RKO (cell line): ENCODE measurements at regions not wholly inside any gene's neighbourhood (a gene's known extent, or its start where the extent isn't known, plus 50 kb on each side); places are given as distances from the start of the nearest gene placed in this dataset.
"Not testable (repeated sequence)": the region's sequence is repeated elsewhere in the genome, so short reads cannot be mapped to it uniquely, and the experiment has no call there.

Source experiments
- DNase-seq: peaks from one replicate; pipeline ENCODE4 v3.0.0-alpha.2; 2016; ENCODE audit warnings: low spot score

DNA sequence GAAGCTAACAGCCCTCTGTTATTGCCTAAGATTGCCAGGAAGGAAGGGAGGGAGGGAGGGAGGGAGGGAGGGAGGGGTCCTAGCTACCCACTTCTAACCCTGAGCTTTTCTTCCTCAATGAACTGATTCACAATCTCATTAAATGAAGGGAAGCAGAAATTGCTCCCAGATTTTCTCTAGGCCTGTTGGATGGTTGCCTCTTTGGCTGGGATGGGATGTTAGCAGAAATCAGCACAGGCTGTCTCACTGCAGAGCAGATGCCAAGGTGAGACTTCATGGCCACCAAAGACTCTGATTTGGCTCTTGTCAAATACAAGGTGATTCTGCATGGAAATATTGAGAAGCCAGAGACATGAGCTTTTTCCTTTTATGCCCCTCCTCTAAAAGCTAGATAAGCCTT, 578.6 kb downstream of the ACTL7B start:
- DNase-seq, result no peak

DNA sequence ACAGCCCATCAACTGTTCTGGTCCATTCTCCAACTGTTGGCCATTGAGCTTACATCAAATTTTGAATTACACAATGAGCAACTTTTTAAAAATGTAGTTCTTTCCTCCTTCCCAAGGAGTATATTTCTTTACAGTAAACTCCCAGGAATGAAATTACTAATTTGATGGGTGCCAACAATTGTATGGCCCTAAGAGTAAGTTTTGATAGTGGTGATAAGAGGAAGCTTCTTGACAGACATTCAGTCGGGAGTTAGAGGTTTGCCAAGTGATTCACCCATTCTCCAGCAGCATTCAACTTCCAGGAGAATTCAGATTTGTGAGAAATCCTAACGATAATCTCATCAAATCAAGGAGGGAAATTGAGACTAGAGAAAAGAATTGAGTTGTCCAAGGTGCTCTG, 579.9 kb downstream of the ACTL7B start:
- DNase-seq, result no peak

DNA sequence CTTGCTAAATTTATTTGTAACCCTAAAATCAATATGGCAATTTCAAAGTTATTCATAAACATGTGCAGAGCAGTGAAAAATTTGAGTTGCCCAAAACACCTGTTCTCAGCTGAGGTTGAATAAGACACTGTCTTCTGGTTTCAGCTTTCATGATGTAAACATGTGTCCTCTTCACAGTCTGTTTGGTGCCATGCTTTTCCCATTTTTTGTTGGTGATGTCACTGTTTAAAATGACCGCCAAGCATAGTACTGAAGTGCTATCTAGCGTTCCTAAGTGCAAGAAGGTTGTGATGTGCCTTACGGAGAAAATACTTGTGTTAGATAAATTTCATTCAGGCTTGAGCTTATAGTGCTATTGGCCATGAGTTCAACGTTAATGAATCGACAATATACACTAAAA, 580.8 kb downstream of the ACTL7B start:
- DNase-seq, result no peak

DNA sequence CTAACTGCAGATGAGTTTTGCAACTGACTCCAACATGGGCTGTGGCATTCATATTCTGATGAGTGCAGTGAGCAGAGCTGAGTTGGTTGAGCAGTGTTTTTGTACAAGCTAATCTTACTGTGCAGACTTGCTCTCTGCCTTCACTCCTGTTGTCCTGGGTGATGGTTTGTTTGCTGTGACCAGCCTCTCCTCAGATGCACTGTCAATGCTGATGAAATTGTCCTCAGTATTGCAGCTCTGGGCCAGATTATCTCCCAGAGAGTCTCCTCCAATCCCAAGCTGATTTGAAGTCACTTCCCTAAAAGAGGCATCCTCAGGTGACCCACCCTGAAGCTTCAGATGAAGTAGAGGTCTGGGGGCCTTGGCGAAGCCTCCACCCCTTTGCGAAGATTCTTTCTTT, 581.8 kb downstream of the ACTL7B start:
- DNase-seq, result no peak

DNA sequence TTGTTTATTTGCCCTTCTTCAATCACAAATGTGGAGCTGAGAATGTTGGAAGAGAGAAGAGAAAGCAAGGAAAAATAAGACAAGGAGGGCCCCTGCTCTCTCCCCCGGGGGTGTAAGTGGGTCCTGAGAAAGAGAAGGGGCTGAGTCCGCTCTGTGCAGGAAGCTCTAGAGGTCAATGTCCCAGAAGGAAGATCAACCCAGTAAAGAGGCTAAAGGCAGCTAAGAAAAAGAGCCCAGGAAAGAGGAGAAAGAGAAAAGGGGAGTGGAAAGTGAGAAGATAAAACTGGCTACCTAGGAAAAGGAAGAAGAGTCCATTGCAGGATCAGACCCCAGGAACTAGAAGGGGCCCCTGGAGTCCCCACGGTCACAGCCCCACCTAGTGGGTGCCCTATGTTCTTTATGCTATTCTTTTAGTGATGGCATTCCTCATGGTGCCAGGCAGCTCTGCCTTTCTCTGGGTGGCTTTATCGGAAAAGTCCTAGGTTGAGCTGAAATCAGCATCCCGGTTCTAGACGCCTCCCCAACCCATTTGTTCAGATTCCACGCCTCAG, 583.4 kb downstream of the ACTL7B start:
- peak; percentile 21 for DNase-seq

DNA sequence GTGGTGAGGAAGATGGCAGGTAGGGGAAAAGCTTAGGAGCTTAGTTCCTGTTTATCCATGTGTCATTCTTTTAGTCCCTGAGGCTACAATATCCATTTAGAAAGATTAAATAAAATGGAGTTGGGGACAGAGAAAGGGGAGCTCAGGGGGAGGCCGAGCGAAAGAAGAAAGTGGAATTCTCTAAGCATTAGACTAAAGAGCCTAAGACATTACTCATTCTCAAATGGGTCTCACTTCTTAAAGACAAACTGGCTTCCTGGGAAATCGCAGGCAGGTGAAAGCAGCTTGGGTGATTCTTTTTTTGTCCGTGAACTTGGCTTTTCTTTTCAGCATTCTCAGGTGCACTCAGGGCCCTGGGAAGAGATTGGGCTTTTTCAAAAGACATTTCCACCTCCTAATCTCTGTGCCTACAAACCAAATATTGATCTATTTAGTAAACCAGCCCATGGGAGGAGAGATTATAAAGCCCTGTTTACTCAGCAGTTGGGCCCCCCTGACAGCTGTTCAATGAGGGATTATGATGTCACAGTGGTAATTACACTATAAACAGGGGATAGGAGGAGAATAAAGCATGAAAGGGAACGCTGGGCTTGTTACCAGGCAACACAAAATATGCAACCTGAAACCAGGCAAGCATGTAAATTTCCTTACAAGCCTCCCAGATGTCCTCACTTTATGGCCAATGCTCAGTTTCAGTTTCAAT, 584.0 kb downstream of the ACTL7B start:
- DNase-seq, result no peak

DNA sequence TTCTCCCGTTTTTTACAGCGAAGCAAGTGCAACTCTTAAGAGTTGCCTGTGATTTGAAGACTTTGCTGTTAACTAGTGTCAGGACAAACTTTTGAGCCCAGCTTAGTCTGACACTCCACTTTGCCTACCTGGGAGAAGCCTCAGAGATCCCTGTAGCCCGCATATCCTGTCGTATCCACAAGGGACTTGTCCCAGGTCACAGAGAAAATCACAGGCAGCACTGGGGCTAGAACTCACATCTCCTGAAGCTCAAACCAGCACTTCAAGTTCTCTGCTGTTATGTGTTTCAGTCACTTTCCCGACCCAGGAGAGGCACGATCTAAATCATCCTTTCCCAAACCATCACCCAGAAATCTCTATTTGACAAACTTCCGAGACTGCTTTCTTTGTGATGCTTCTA, 584.5 kb downstream of the ACTL7B start:
- DNase-seq, result no peak

DNA sequence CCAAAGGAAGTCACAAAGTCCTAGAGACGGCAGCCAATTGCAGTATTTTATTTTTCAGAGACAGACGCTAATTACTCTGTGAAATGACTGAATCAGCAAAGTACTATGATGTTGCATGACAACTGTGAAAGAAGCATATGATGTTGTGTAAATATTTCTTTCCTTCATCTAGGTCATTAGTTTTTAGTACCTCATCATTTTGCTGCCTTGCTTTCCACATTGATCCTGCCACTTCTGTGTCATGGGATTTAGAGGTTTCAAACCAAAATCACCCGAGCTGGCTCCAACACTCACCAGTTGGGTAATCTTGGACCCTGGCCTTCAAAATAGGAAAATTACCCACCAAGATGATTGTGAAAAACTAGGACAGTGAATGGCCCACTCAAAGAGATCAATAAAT, 585.2 kb downstream of the ACTL7B start:
- no peak for DNase-seq

DNA sequence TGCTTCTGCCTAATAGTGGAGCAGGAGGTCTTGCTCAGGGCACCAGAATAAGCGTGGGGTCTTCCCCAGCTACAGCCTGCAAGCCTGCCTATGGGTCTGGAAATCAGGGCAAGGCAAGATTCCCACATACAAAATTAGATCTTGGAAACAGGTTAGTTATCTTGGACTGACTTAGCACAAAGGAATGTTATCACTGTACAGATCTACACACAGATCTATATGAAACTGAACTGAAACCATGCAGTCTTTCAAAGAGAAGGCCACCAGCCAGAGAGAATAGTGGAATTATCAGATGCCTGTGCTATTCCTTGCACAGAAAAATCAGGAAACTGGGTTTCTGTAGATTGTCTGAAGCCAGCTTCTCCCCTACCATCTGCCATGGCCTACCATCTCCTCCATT, 585.7 kb downstream of the ACTL7B start:
- no peak for DNase-seq

DNA sequence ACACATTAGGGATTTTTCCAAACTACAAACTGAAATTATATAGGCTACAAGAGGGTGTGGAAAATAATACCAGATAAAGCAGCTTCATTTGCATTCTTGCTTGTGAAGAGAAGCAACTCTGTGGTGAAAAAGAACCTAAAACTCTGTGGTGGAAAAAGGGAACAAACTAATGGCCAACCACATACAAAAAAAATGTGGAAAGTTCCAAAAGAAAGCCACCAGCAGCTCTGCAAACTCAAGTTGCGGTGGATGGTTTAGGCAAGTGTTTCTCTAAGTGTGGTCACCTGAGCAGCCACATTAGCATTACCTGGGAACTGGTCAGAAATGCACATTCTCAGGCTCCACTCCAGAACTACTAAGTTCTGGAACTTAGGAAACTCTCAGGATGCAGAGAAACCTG, 586.4 kb downstream of the ACTL7B start:
- DNase-seq, result no peak

DNA sequence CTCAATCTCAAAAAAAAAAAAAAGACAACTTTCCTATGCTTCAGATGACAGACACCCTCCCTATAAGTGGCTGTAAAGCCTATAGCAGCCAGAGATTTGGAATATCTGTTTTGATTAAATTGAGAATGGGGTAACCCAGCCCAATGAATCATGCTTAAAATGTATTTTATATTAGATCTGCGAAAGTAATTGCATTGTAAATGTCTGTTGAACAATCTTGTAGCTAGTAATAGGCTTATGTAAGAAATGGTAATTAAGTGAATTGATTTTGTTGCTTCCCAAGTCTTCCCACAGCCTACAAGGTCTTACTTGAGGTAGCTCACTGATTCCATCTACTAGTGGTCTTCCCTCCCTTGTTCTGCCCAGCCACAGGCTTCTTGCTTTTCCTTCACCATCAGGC, 590.7 kb downstream of the ACTL7B start:
- DNase-seq, result no peak

DNA sequence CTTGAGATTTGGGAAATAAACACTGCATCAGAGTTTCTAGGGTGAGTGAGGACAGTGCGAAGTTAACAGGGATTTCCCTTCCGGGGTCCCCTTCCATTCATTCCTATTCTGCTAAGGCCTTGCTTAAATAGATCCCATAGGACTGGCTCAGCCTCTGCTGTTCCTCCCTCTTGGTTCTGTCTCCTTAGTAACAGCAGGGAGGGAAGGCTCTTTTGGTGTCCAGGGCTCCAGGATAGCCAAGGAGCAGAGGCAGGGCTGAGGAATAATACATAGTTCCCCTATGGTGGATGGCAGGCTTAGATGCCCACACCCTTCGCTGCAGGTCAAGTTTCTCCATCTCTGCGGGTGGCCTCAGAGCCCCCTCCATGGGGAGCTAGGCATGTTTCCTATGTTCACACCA, 591.7 kb downstream of the ACTL7B start:
- no peak for DNase-seq

DNA sequence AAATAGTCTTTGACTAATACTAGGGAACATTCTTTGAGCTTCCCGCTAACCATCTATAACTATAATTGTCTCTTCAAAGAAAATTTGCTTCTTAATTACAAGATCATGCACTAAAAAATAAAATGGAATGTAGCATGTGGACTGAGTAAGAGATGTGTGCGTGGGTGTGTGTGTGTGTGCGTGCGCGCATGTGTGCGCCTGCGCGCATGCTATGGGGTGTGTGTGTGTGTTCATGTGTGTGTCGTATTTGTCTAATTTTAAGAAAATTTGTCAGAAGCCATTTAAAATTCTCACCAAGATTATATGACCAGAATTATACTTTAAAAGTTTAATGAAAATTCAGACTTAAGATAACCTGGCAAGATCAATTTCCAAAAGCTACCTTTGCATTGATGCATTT, 593.0 kb downstream of the ACTL7B start:
- DNase-seq, result no peak

DNA sequence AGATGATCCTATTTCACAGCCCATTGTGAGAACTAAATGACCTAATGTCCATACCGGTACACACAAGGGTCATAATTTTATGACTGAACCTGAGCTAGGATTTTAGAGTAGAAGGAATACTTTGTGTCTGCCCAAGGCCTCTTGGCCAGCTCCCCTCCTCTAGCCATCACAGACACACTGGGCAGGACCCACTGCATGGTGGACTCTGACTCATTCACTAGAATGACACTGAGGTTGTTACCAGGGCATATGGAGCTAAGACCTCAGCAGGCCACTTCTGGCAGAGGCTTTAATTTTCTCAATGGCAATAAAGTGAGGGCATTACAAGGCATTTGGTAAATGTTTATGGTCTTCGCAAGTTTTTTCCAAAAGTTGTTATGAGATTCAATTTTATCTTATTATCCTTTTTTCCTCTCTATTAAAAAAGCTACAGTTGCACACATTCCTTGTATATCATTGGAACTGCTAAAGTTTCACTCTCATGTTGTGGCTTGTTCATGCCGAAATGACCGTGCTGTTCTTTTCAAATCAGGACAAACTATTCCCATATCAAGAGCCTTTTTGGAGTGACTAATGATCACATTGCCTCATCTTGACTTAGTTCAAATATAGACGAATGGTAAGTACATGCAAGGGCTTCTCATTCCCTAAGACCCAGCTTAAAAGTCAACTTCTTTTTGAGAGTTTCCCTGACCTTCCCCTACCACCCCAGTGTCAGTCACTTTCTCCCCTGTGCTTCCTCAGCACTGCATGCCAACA, 595.7 kb downstream of the ACTL7B start:
- DNase-seq, result no peak

DNA sequence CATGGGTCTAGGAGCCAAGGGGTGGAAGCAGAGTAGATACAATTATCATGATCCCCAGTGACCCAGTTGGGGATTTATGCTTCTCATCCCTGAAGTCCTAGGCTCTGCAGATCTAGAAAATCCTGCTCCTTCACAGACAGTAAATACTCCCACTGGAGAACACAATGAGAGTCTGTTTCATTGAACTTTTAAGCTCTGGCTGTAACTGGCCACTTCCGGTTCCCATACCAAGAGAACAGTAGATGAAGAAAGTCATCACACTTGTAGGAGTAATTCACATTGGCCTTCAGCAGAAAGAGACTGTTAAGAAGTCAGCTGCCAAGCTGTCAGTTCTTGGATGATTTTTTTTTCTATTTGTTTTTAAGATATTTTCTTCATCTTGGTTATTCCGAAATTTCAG, 597.1 kb downstream of the ACTL7B start:
- no peak for DNase-seq

DNA sequence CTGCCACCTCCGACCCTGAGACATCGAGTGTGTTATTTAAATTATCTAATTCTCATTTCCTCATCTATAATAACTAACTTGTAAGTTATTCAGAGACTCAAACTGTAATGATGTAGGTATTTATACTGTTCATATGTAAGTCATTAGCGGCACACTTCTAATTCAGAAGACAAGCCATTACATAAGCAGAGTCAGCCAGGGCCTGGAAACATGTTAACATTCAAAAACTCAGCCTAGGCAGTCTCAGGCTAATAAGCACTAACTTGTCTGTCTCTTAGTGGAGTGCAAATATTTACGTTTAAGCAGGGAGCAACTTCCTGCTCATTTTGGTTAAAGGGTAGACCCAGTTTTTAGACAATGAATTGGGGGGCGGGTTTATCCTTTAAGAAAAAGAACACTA, 598.4 kb downstream of the ACTL7B start:
- no peak for DNase-seq

DNA sequence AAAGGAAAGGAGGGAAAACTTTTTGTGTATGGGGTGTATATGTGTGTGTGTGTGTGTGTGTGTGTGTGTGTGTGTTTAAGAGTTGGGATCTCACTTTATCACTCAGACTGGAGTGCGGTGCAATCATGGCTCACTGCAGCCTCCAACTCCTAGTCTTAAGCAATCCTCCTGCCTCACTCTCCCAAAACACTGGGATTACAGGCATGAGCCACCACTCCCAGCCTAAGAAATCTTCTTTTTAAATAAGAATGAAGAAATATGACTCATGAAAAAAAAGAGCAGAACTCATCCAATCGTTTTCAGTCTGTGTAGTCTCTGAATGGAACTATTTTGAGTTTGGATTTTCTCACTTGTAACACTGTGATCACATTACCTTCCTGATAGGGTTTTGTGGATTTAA, 601.5 kb downstream of the ACTL7B start:
- no peak for DNase-seq

DNA sequence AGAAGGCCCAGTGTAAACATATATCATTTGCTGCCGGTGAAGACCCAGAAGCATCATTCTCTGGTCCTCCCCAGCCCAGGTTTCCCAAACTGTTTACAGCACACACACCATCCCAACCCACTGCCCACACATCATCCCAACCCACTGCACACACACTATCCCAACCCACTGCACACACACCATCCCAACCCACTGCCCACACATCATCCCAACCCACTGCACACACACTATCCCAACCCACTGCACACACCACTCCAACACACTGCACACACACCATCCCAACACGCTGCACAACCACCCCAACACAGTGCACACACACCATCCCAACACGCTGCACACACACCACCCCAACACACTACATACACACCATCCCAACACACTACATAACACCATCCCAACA, 608.4 kb downstream of the ACTL7B start:
- DNase-seq, result not testable (repeated sequence)

DNA sequence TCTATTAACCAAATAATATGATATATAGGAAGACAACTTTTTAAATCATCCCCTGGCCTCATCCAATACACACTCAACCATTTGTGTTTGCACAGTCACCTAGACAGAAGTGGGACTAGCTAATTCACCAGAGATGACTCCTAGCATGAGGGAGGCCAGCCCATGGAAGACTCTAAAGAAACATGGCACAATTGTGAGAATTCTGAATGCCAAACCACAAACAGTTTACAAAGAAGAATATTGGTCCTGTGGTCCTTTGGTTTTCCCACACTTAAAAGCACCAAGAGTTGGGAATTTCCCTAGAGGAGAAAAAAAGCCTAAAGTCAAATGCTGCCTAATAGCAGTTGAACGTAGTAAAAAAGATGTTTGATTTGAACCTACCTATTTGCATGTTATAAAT, 609.9 kb downstream of the ACTL7B start:
- no peak for DNase-seq

DNA sequence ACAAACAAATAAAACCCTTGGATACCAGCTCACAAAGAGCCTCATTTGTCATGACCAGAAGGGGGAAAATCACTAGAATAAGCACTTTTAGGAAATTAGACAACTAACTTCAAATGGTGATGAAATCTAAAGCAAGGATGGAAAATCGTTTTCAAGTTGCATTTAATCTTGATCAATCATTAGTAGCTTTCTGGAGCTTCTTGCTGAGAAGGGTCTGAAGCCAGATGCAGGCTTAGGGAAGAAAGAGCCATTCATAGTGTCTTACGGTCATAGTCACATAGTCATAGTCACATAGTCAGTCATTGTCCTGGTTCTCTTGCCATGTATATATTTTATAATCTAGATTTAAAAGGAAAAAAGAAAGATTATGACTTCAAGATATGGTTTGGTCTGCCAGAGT, 610.5 kb downstream of the ACTL7B start:
- DNase-seq, result no peak

DNA sequence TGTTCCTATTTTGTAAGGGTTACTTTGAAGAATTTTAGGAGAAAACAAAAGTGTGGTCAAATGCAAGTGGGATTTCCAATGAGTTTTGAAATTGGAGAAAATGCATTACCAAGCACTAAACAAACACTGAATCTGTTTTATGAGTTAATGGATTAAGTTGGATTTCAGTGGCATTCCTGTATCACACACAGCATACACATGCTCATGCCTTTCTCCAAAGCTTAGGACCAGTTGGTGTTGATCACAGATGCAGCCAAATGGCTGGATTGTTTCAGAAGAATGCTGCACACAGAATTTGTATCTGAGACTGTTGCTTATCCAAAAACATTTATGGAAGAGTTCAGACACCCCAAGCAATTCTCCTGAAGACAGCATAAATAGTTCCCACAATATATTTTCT, 611.1 kb downstream of the ACTL7B start:
- DNase-seq, result no peak

DNA sequence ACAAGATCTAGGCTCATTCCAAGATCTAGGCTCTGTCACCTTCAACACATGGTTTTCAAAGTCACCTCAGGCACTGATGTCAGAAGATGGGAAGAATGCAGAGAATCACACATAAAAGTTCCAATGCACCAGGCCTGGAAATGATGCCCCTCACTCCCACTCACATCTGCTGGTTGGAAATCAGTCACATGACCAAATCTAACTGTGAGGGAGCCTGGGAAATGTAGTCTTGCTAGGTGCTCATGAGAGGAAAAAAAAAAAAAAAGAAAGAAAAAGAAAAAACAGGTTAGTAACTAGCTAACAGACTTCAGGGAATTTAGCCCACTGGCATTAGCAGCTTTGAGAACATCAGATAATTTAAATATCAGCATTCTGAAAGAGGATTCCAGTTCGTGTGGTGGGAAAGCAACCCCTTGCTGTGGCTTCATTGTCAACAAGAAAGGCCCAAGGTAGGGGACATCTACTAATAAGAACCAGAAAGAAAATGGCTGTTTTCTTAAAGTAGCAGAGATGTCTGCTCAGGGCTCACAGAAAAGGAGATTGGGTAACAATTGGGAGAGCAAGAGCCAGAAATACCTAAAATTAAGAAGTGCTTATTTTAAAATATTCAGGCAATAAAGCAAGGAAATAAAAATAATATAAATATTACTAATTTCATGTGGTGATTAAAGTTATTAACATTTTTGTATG, 614.3 kb downstream of the ACTL7B start:
- no peak for DNase-seq

DNA sequence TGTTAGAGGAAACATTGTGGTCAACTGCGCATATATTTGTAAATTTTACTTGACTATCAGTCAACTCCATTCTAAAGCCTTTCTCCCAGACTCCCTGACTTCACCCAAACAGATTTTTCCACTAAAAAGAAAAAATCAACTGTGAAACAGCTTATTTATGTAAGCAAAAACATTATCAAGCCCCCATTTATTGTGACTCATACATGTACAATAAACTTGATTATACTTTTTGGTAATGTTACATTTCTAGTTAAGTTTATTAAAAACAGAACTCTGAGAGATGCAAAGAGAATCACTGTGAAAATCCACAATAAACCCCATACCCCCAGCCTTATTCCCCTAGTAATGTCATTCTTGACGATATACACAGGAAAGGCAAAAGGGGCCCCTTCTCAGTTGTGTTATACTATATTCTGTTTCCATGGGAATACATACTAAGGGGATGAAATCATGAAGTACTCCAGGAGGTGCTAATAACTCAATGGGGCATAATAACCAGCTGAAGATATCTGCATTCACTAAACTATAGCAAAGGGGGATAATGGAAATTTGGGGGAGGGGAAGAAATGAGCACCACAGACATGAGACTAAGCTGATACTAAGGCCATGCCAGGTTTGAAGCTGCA, 616.0 kb downstream of the ACTL7B start:
- DNase-seq, result no peak
